NB4 (cell line): ENCODE measurements at regions not wholly inside any gene's neighbourhood (a gene's known extent, or its start where the extent isn't known, plus 50 kb on each side); places are given as distances from the start of the nearest gene placed in this dataset.

ENCODE experiments used
- DNase-seq: peaks from one replicate; pipeline ENCODE4 v3.0.0; 2010; ENCODE audit warnings: low read depth
- H3K4me3 ChIP-seq: one replicate; pipeline ENCODE4 v1.5.1; 2011; ENCODE audit warnings: mild to moderate bottlenecking, low read depth, low read length, moderate library complexity
- CTCF ChIP-seq: IDR thresholded peaks from one replicate; pipeline ENCODE4 v1.5.1; 2012; ENCODE audit warnings: low read depth, low read length
- MAX ChIP-seq: IDR thresholded peaks from 2 replicates; pipeline ENCODE4 v1.6.1; 2011; ENCODE audit warnings: low read depth, low read length
- MYC ChIP-seq: IDR thresholded peaks from 2 replicates; pipeline ENCODE4 v1.6.1; 2011; ENCODE audit warnings: low read depth, low read length
- POLR2A ChIP-seq: IDR thresholded peaks from 2 replicates; pipeline ENCODE4 v1.6.1; 2011; ENCODE audit warnings: mild to moderate bottlenecking; ENCODE audit not compliant: insufficient read length; ENCODE audit errors: extremely low read depth

- no peak overlapping the region for H3K4me3 ChIP-seq
- TF ChIP-seq MYC = no peak
- TF ChIP-seq MAX = no peak
- TF ChIP-seq POLR2A = no peak
- no peak for TF ChIP-seq CTCF
- no peak for DNase-seq
Observed at GRCh38 chr3:76897076-76897475, 142.8 kb upstream of the ROBO2 start.

- no peak for TF ChIP-seq POLR2A
- TF ChIP-seq MYC = no peak
- TF ChIP-seq CTCF = no peak
- TF ChIP-seq MAX = no peak
- no peak overlapping the region for H3K4me3 ChIP-seq
- no peak for DNase-seq
Observed at GRCh38 chr3:76900596-76900995, 139.3 kb upstream of the ROBO2 start.

GRCh38 chr3:76908156-76908555 is 131.7 kb upstream of the ROBO2 start:
- TF ChIP-seq CTCF (no peak), MAX (no peak), MYC (no peak), POLR2A (no peak)
- DNase-seq = no peak
- no peak overlapping the region for H3K4me3 ChIP-seq

- H3K4me3 ChIP-seq = no peak overlapping the region
- DNase-seq = no peak
- TF ChIP-seq MAX (no peak), CTCF (no peak), POLR2A (no peak), MYC (no peak)
Observed at GRCh38 chr3:76912841-76913383, 127.0 kb upstream of the ROBO2 start.

- TF ChIP-seq CTCF (no peak), MYC (no peak), POLR2A (no peak), MAX (no peak)
- DNase-seq = no peak
- H3K4me3 ChIP-seq = no peak overlapping the region
Observed at GRCh38 chr3:76917436-76917835, 122.5 kb upstream of the ROBO2 start.

- no peak overlapping the region for H3K4me3 ChIP-seq
- TF ChIP-seq POLR2A (no peak), MAX (no peak), CTCF (no peak), MYC (no peak)
- no peak for DNase-seq
Observed at GRCh38 chr3:76920511-76920910, 119.4 kb upstream of the ROBO2 start.
